HEK293 (cell line): ENCODE measurements at regions not wholly inside any gene's neighbourhood (a gene's known extent, or its start where the extent isn't known, plus 50 kb on each side); places are given as distances from the start of the nearest gene placed in this dataset.
A peak's percentile ranks its signal among the peaks of the same experiment; 100 is the strongest.

Source experiments
- EGR2 ChIP-seq: fragments of 450-650 bp; formaldehyde crosslinking; IDR thresholded peaks from 2 replicates; pipeline ENCODE4 v1.5.1; 2016; ENCODE audit warnings: low read depth, missing biosample characterization, missing genetic modification characterization
- GLIS1 ChIP-seq: fragments of 450-650 bp; formaldehyde crosslinking; IDR thresholded peaks from 2 replicates; pipeline ENCODE4 v1.5.1; 2016; ENCODE audit warnings: missing biosample characterization, missing genetic modification characterization
- KLF7 ChIP-seq: fragments of 450-650 bp; formaldehyde crosslinking; IDR thresholded peaks from 2 replicates; pipeline ENCODE4 v1.5.1; 2016; ENCODE audit warnings: missing biosample characterization, missing genetic modification characterization, borderline replicate concordance
- MEIS1 ChIP-seq: sonication (generic); formaldehyde crosslinking; IDR thresholded peaks from 2 replicates; pipeline ENCODE4 v1.8.1; 2022; ENCODE audit warnings: missing genetic modification reagents, mild to moderate bottlenecking, borderline replicate concordance
- MZF1 ChIP-seq: fragments of 450-650 bp; formaldehyde crosslinking; IDR thresholded peaks from 2 replicates; pipeline ENCODE4 v1.5.1; 2017; ENCODE audit warnings: missing biosample characterization, missing genetic modification characterization, borderline replicate concordance
- ZFP3 ChIP-seq: fragments of 450-650 bp; formaldehyde crosslinking; IDR thresholded peaks from 2 replicates; pipeline ENCODE4 v1.5.1; 2016; ENCODE audit warnings: low read depth, missing biosample characterization, missing genetic modification characterization
- ZNF146 ChIP-seq: fragments of 450-650 bp; formaldehyde crosslinking; IDR thresholded peaks from 2 replicates; pipeline ENCODE4 v1.5.1; 2016; ENCODE audit warnings: missing biosample characterization, missing genetic modification characterization
- ZNF157 ChIP-seq: fragments of 450-650 bp; formaldehyde crosslinking; IDR thresholded peaks from 2 replicates; pipeline ENCODE4 v1.5.1; 2016; ENCODE audit warnings: missing biosample characterization, missing genetic modification characterization
- ZNF2 ChIP-seq: fragments of 450-650 bp; formaldehyde crosslinking; IDR thresholded peaks from 2 replicates; pipeline ENCODE4 v1.5.1; 2016; ENCODE audit warnings: missing biosample characterization, missing genetic modification characterization
- ZNF223 ChIP-seq: fragments of 450-650 bp; formaldehyde crosslinking; IDR thresholded peaks from 2 replicates; pipeline ENCODE4 v1.5.1; 2016; ENCODE audit warnings: missing biosample characterization, missing genetic modification characterization
- ZNF23 ChIP-seq: fragments of 450-650 bp; formaldehyde crosslinking; IDR thresholded peaks from 2 replicates; pipeline ENCODE4 v1.5.1; 2016; ENCODE audit warnings: missing biosample characterization, missing genetic modification characterization, borderline replicate concordance
- ZNF416 ChIP-seq: fragments of 450-650 bp; formaldehyde crosslinking; IDR thresholded peaks from 2 replicates; pipeline ENCODE4 v1.5.1; 2016; ENCODE audit warnings: missing biosample characterization, missing genetic modification characterization
- ZNF530 ChIP-seq: fragments of 450-650 bp; formaldehyde crosslinking; IDR thresholded peaks from 2 replicates; pipeline ENCODE4 v1.5.1; 2016; ENCODE audit warnings: low read depth, missing biosample characterization, missing genetic modification characterization
- ZNF558 ChIP-seq: fragments of 450-650 bp; formaldehyde crosslinking; IDR thresholded peaks from 2 replicates; pipeline ENCODE4 v1.5.1; 2016; ENCODE audit warnings: missing biosample characterization, missing genetic modification characterization
- ZNF596 ChIP-seq: fragments of 450-650 bp; IDR thresholded peaks from 2 replicates; pipeline ENCODE4 v1.5.0; 2018; ENCODE audit warnings: missing biosample characterization, mild to moderate bottlenecking, missing genetic modification characterization, moderate library complexity
- ZNF664 ChIP-seq: fragments of 450-650 bp; formaldehyde crosslinking; IDR thresholded peaks from 2 replicates; pipeline ENCODE4 v1.5.1; 2016; ENCODE audit warnings: missing biosample characterization, missing genetic modification characterization
- ZNF791 ChIP-seq: fragments of 450-650 bp; formaldehyde crosslinking; IDR thresholded peaks from 2 replicates; pipeline ENCODE4 v1.5.1; 2016; ENCODE audit warnings: missing biosample characterization, missing genetic modification characterization
- ZNF830 ChIP-seq: fragments of 450-650 bp; IDR thresholded peaks from 2 replicates; pipeline ENCODE4 v1.5.0; 2018; ENCODE audit warnings: missing biosample characterization, missing genetic modification characterization, low read depth, mild to moderate bottlenecking, moderate library complexity
- TF ChIP-seq, protein P1 (sequence below): fragments of 450-650 bp; formaldehyde crosslinking; IDR thresholded peaks from 2 replicates; pipeline ENCODE4 v1.5.1; 2016; ENCODE audit warnings: missing biosample characterization, missing genetic modification characterization
- TF ChIP-seq, protein P2 (sequence below): fragments of 450-650 bp; formaldehyde crosslinking; IDR thresholded peaks from 2 replicates; pipeline ENCODE4 v1.5.1; 2016; ENCODE audit warnings: missing biosample characterization, missing genetic modification characterization
- TF ChIP-seq, protein P3 (sequence below): fragments of 450-650 bp; formaldehyde crosslinking; IDR thresholded peaks from 2 replicates; pipeline ENCODE4 v1.5.1; 2016; ENCODE audit warnings: missing biosample characterization, missing genetic modification characterization
- TF ChIP-seq, protein P4 (sequence below): fragments of 450-650 bp; formaldehyde crosslinking; IDR thresholded peaks from 2 replicates; pipeline ENCODE4 v1.5.1; 2017; ENCODE audit warnings: missing biosample characterization, missing genetic modification characterization
- TF ChIP-seq, protein P5 (sequence below): fragments of 450-650 bp; formaldehyde crosslinking; IDR thresholded peaks from 2 replicates; pipeline ENCODE4 v1.5.1; 2016; ENCODE audit warnings: missing biosample characterization, missing genetic modification characterization
- TF ChIP-seq, protein P6 (sequence below): fragments of 450-650 bp; formaldehyde crosslinking; IDR thresholded peaks from 2 replicates; pipeline ENCODE4 v1.5.1; 2016; ENCODE audit warnings: missing biosample characterization, missing genetic modification characterization
- TF ChIP-seq, protein P7 (sequence below): fragments of 450-650 bp; formaldehyde crosslinking; IDR thresholded peaks from 2 replicates; pipeline ENCODE4 v1.5.1; 2016; ENCODE audit warnings: missing biosample characterization, missing genetic modification characterization
- TF ChIP-seq, protein P8 (sequence below): fragments of 450-650 bp; formaldehyde crosslinking; IDR thresholded peaks from 2 replicates; pipeline ENCODE4 v1.5.1; 2016; ENCODE audit warnings: missing biosample characterization, missing genetic modification characterization

DNA sequence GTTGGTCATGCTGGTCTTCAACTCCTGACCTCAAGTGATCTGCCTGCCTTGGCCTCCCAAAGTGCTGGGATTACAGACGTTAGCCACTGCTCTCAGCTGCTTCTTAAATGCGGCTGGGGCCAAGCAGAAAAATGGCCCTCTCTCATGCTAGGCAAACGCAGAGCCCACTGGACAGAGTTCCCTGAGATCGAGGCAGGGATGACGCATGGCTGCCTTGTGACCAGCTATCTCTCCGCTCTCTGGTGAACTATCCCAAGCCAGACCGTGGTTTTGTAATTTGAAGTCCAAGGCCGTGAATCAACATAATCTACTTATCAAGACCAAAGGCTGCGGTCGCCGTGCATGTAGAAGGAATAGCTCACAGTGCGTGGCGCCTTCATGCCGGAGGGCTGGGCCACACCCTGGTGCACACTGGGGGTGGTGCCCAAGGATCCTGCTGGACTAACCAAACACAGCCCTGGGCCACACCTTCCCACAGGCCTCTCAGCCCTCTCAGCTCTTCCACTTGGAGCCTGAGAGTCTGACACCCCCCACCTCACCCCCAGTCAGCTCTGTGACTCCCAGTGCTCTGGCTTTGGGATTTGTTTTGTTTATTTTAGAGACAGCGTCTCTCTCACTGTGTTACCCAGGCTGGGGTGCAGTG is 88.1 kb upstream of the CUX1 start (continued):
- TF ChIP-seq, protein P1, sequence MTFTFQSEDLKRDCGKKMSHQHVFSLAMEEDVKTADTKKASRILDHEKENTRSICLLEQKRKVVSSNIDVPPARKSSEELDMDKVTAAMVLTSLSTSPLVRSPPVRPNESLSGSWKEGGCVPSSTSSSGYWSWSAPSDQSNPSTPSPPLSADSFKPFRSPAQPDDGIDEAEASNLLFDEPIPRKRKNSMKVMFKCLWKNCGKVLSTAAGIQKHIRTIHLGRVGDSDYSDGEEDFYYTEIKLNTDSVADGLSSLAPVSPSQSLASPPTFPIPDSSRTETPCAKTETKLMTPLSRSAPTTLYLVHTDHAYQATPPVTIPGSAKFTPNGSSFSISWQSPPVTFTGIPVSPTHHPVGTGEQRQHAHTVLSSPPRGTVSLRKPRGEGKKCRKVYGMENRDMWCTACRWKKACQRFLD: no peak
- TF ChIP-seq, protein P2, sequence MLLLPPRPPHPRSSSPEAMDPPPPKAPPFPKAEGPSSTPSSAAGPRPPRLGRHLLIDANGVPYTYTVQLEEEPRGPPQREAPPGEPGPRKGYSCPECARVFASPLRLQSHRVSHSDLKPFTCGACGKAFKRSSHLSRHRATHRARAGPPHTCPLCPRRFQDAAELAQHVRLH (tag by site-specific recombination): no peak
- TF ChIP-seq ZNF791 (tag by site-specific recombination): no peak
- 0 out of 2 replicates have a peak, but pooled peaks have one; percentile 27 for TF ChIP-seq KLF7 (tag by site-specific recombination)
- TF ChIP-seq MEIS1 (CRISPR knock-in tag): no peak
- TF ChIP-seq ZNF664: no peak
- no peak for TF ChIP-seq ZNF558 (tag by site-specific recombination)
- no peak for TF ChIP-seq ZNF2
- TF ChIP-seq ZNF23 (tag by site-specific recombination): no peak
- no peak for TF ChIP-seq ZNF530 (tag by site-specific recombination)
- TF ChIP-seq, protein P3, sequence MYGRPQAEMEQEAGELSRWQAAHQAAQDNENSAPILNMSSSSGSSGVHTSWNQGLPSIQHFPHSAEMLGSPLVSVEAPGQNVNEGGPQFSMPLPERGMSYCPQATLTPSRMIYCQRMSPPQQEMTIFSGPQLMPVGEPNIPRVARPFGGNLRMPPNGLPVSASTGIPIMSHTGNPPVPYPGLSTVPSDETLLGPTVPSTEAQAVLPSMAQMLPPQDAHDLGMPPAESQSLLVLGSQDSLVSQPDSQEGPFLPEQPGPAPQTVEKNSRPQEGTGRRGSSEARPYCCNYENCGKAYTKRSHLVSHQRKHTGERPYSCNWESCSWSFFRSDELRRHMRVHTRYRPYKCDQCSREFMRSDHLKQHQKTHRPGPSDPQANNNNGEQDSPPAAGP (tag by site-specific recombination): peak; percentile 65; the same call in 1 of the 2 replicates
- TF ChIP-seq GLIS1 (tag by site-specific recombination): peak; percentile 63
- no peak for TF ChIP-seq MZF1 (tag by site-specific recombination)
- no peak for TF ChIP-seq ZNF416
- TF ChIP-seq, protein P4, sequence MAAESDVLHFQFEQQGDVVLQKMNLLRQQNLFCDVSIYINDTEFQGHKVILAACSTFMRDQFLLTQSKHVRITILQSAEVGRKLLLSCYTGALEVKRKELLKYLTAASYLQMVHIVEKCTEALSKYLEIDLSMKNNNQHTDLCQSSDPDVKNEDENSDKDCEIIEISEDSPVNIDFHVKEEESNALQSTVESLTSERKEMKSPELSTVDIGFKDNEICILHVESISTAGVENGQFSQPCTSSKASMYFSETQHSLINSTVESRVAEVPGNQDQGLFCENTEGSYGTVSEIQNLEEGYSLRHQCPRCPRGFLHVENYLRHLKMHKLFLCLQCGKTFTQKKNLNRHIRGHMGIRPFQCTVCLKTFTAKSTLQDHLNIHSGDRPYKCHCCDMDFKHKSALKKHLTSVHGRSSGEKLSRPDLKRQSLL: no peak
- TF ChIP-seq, protein P5, sequence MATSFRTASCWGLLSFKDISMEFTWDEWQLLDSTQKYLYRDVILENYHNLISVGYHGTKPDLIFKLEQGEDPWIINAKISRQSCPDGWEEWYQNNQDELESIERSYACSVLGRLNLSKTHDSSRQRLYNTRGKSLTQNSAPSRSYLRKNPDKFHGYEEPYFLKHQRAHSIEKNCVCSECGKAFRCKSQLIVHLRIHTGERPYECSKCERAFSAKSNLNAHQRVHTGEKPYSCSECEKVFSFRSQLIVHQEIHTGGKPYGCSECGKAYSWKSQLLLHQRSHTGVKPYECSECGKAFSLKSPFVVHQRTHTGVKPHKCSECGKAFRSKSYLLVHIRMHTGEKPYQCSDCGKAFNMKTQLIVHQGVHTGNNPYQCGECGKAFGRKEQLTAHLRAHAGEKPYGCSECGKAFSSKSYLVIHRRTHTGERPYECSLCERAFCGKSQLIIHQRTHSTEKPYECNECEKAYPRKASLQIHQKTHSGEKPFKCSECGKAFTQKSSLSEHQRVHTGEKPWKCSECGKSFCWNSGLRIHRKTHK (tag by site-specific recombination): no peak
- TF ChIP-seq ZNF596: no peak
- TF ChIP-seq, protein P6, sequence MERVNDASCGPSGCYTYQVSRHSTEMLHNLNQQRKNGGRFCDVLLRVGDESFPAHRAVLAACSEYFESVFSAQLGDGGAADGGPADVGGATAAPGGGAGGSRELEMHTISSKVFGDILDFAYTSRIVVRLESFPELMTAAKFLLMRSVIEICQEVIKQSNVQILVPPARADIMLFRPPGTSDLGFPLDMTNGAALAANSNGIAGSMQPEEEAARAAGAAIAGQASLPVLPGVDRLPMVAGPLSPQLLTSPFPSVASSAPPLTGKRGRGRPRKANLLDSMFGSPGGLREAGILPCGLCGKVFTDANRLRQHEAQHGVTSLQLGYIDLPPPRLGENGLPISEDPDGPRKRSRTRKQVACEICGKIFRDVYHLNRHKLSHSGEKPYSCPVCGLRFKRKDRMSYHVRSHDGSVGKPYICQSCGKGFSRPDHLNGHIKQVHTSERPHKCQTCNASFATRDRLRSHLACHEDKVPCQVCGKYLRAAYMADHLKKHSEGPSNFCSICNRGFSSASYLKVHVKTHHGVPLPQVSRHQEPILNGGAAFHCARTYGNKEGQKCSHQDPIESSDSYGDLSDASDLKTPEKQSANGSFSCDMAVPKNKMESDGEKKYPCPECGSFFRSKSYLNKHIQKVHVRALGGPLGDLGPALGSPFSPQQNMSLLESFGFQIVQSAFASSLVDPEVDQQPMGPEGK (tag by site-specific recombination): peak; percentile 42
- TF ChIP-seq ZFP3 (tag by site-specific recombination): no peak
- TF ChIP-seq, protein P7, sequence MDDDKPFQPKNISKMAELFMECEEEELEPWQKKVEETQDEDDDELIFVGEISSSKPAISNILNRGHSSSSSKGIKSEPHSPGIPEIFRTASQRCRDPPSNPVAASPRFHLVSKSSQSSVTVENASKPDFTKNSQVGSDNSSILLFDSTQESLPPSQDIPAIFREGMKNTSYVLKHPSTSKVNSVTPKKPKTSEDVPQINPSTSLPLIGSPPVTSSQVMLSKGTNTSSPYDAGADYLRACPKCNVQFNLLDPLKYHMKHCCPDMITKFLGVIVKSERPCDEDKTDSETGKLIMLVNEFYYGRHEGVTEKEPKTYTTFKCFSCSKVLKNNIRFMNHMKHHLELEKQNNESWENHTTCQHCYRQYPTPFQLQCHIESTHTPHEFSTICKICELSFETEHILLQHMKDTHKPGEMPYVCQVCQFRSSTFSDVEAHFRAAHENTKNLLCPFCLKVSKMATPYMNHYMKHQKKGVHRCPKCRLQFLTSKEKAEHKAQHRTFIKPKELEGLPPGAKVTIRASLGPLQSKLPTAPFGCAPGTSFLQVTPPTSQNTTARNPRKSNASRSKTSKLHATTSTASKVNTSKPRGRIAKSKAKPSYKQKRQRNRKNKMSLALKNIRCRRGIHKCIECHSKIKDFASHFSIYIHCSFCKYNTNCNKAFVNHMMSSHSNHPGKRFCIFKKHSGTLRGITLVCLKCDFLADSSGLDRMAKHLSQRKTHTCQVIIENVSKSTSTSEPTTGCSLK (tag by site-specific recombination): no peak
- no peak for TF ChIP-seq ZNF157 (tag by site-specific recombination)
- TF ChIP-seq, protein P8, sequence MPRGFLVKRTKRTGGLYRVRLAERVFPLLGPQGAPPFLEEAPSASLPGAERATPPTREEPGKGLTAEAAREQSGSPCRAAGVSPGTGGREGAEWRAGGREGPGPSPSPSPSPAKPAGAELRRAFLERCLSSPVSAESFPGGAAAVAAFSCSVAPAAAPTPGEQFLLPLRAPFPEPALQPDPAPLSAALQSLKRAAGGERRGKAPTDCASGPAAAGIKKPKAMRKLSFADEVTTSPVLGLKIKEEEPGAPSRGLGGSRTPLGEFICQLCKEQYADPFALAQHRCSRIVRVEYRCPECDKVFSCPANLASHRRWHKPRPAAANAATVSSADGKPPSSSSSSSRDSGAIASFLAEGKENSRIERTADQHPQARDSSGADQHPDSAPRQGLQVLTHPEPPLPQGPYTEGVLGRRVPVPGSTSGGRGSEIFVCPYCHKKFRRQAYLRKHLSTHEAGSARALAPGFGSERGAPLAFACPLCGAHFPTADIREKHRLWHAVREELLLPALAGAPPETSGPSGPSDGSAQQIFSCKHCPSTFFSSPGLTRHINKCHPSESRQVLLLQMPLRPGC (tag by site-specific recombination): no peak
- no peak for TF ChIP-seq EGR2 (tag by site-specific recombination)
- TF ChIP-seq ZNF146 (tag by site-specific recombination): no peak
- TF ChIP-seq ZNF223 (tag by site-specific recombination): no peak
- TF ChIP-seq ZNF830 (tag by site-specific recombination): no peak
